Ovary (tissue), 7 donors: ENCODE measurements at regions not wholly inside any gene's neighbourhood (a gene's known extent, or its start where the extent isn't known, plus 50 kb on each side); places are given as distances from the start of the nearest gene placed in this dataset.

ENCODE experiments used
- DNase-seq, 5 donors: peaks; one replicate each; pipeline ENCODE4 v3.0.0-alpha.2; 2019 to 2020
- H3K27ac ChIP-seq, 2 donors: fragments of 200-600 bp; one replicate each; pipeline versions ENCODE4 v1.5.1 to v1.8.0; 2019 to 2022
- H3K27me3 ChIP-seq: fragments of 200-600 bp; one replicate; pipeline ENCODE4 v1.8.0; 2022
- H3K36me3 ChIP-seq: fragments of 200-600 bp; sonication (generic); one replicate; pipeline ENCODE4 v1.5.1; 2019
- H3K4me1 ChIP-seq: one replicate; pipeline ENCODE4 v1.8.1; 2013; ENCODE audit warnings: mild to moderate bottlenecking, moderate library complexity; ENCODE audit not compliant: insufficient read depth
- H3K4me3 ChIP-seq: fragments of 200-600 bp; sonication (generic); one replicate; pipeline ENCODE4 v1.5.1; 2017
- H3K9me3 ChIP-seq, 2 donors: fragments of 200-600 bp in 1 of 2; sonication (generic) in 1 of 2; one replicate each; pipeline versions ENCODE4 v1.5.1 to v1.8.1; 2013 to 2019; ENCODE audit warnings: mild to moderate bottlenecking in 1 of 2, moderate library complexity in 1 of 2
- CTCF ChIP-seq, 3 donors: fragments of 450-650 bp in 2 of 3; fragments of 200-600 bp in 1 of 3; IDR thresholded peaks; one replicate each; pipeline versions ENCODE4 v1.5.1 to v1.8.0; 2016 to 2022; ENCODE audit warnings: antibody characterized with exemption in 3 of 3, mild to moderate bottlenecking in 1 of 3
- EP300 ChIP-seq: sonication (generic); formaldehyde crosslinking; IDR thresholded peaks from one replicate; pipeline ENCODE4 v1.6.1; 2017; ENCODE audit warnings: antibody characterized with exemption
- POLR2A ChIP-seq: fragments of 450-650 bp; IDR thresholded peaks from one replicate; pipeline ENCODE4 v1.6.1; 2017; ENCODE audit warnings: antibody characterized with exemption, mild to moderate bottlenecking, moderate library complexity
- WGBS, 3 donors: extraction: QIAGEN DNeasy Blood & Tissue Kit in 1 of 3; methylation state at CpG; one replicate each; pipeline versions ENCODE4 v1.1.5 to v1.1.7; 2013 to 2017; 5-methylcytosine and 5-hydroxymethylcytosine counted together
- intact Hi-C, 4 donors: fragments of 100-400 bp; cut with DNase I; formaldehyde crosslinking; loops; one replicate each; pipeline versions ENCODE4 v1.11.0 to v1.15.1; 2022 to 2023
- donor health status: DM: no; HTN: no; CAD: no; lungs with moderate emphysema.
- donor health status: DM: no; HTN: no; CAD: no.
- donor health status: Bipolar disorder and iron deficiency.
- donor health status: DM: no; HTN: no; CAD: no.
- donor health status: DM: yes; HTN: yes; CAD: no.

GRCh38 chr13:112233256-112233655, 142.9 kb upstream of the SPACA7 start:
- no peak for TF ChIP-seq CTCF (IDR thresholded peaks at IDR 0.05)
- no peak for TF ChIP-seq EP300
- no peak for TF ChIP-seq POLR2A
- intact Hi-C loops: no loop called here
- 70 to 78% (median 75%) methylated on average over 12 to 18 of the region's 18 CpGs for WGBS, 3 donors
- Histone ChIP-seq H3K4me3 (no peak overlapping the region), H3K9me3 (no peaks in the 10 kb centered on the region), H3K36me3 (no peaks in the 10 kb centered on the region), H3K27me3 (no peaks in the 10 kb centered on the region), H3K4me1 (no peaks in the 10 kb centered on the region), H3K27ac (no peak overlapping the region)
- DNase-seq: no peak

GRCh38 chr13:112233716-112234115, 142.4 kb upstream of the SPACA7 start:
- Histone ChIP-seq H3K4me3 (no peak overlapping the region), H3K27ac (no peak overlapping the region), H3K9me3 (no peaks in the 10 kb centered on the region), H3K36me3 (no peaks in the 10 kb centered on the region), H3K27me3 (no peaks in the 10 kb centered on the region), H3K4me1 (no peaks in the 10 kb centered on the region)
- no peak for TF ChIP-seq CTCF (IDR thresholded peaks at IDR 0.05)
- TF ChIP-seq POLR2A: no peak
- TF ChIP-seq EP300: no peak
- intact Hi-C loops: no loop called here
- no peak for DNase-seq
- WGBS, 3 donors: 87 to 93% (median 89%) methylated on average over 8 of the region's 8 CpGs

GRCh38 chr13:112234131-112234875, 141.9 kb upstream of the SPACA7 start:
- Histone ChIP-seq H3K27ac (no peak overlapping the region), H3K27me3 (no peaks in the 10 kb centered on the region), H3K9me3 (no peaks in the 10 kb centered on the region), H3K4me3 (no peak overlapping the region), H3K36me3 (no peaks in the 10 kb centered on the region), H3K4me1 (no peaks in the 10 kb centered on the region)
- no peak for DNase-seq
- 74 to 82% (median 74%) methylated on average over 16 of the region's 16 CpGs for WGBS, 3 donors
- intact Hi-C loops: no loop called here
- TF ChIP-seq EP300 (no peak), POLR2A (no peak), CTCF (IDR thresholded peaks at IDR 0.05) (no peak)

GRCh38 chr13:112236016-112236415, 140.1 kb upstream of the SPACA7 start:
- no peaks in the 10 kb centered on the region for H3K4me1 ChIP-seq
- H3K9me3 ChIP-seq: no peaks in the 10 kb centered on the region
- no peaks in the 10 kb centered on the region for H3K27me3 ChIP-seq
- TF ChIP-seq CTCF (IDR thresholded peaks at IDR 0.05) (no peak), POLR2A (no peak), EP300 (no peak)
- 68 to 87% (median 81%) methylated on average over 7 of the region's 7 CpGs for WGBS, 3 donors
- no peaks in the 10 kb centered on the region for H3K36me3 ChIP-seq
- no peak for DNase-seq
- intact Hi-C loops: no loop called here
- H3K4me3 ChIP-seq: no peak overlapping the region
- H3K27ac ChIP-seq: no peak overlapping the region
